ENCODE measurements at regions not wholly inside any gene's neighbourhood (a gene's known extent, or its start where the extent isn't known, plus 50 kb on each side); places are given as distances from the start of the nearest gene placed in this dataset.

DNA sequence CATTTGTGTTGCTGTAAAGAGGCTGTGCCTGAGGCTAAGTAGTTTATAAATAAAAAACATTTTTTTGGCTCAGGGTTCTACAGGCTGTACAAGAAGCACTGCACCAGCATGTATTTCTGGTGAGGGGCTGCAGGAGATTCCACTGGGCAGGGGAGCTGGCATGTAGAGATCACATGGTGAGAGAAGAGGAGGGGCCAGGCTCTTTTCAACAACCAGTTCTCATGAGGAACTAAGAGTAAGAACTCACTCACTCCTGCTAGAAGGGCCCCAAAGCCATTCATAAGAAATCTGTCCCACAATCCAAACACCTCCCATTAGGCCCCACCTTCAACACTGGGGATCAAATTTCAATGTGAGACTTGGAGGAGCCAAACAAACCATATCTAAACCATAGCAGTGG, 214.9 kb upstream of the LMCD1 start:
- Histone ChIP-seq H3K36me3 (ENCODE audit: control insufficient read depth, insufficient read depth, low read length) (no peaks in the 10 kb centered on the region), H3K27me3 (ENCODE audit: control insufficient read depth, insufficient read depth, low read length) (no peaks in the 10 kb centered on the region), H3K4me3 (ENCODE audit: low read depth, low read length) (no peak overlapping the region)
- no peak for TF ChIP-seq CTCF (IDR thresholded peaks at IDR 0.05; ENCODE audit: insufficient read depth, low read length, poor library complexity, severe bottlenecking)
- DNase-seq (ENCODE audit: low read depth) = no peak

GRCh38 chr3:8290611-8291010, 211.0 kb upstream of the LMCD1 start:
- no peak for DNase-seq (ENCODE audit: low read depth)
- no peak overlapping the region for H3K4me3 ChIP-seq (ENCODE audit: low read depth, low read length)
- no peaks in the 10 kb centered on the region for H3K27me3 ChIP-seq (ENCODE audit: control insufficient read depth, insufficient read depth, low read length)
- no peak for TF ChIP-seq CTCF (IDR thresholded peaks at IDR 0.05; ENCODE audit: insufficient read depth, low read length, poor library complexity, severe bottlenecking)
- no peaks in the 10 kb centered on the region for H3K36me3 ChIP-seq (ENCODE audit: control insufficient read depth, insufficient read depth, low read length)

DNA sequence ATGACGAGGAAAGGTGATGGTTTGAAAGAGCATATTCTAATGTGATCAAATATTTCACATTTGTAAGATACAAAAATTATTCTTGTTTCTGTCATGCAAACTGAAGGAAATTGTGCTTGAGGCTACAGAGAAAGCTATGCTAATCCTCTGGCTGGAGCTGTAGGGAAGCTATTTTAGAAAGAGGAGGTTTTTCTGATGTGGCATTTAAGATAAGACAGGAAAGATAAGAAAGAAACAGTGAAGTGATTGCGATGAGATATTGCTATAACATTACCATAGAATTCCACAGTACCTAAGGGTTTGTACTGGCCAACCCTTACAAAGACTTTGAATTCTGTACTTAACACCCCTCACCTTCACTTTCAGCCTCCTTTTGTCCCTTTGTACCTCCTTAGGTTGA, 205.2 kb upstream of the LMCD1 start:
- DNase-seq (ENCODE audit: low read depth) = no peak
- Histone ChIP-seq H3K4me3 (ENCODE audit: low read depth, low read length) (no peak overlapping the region), H3K36me3 (ENCODE audit: control insufficient read depth, insufficient read depth, low read length) (no peaks in the 10 kb centered on the region), H3K27me3 (ENCODE audit: control insufficient read depth, insufficient read depth, low read length) (no peaks in the 10 kb centered on the region)
- no peak for TF ChIP-seq CTCF (IDR thresholded peaks at IDR 0.05; ENCODE audit: insufficient read depth, low read length, poor library complexity, severe bottlenecking)

DNA sequence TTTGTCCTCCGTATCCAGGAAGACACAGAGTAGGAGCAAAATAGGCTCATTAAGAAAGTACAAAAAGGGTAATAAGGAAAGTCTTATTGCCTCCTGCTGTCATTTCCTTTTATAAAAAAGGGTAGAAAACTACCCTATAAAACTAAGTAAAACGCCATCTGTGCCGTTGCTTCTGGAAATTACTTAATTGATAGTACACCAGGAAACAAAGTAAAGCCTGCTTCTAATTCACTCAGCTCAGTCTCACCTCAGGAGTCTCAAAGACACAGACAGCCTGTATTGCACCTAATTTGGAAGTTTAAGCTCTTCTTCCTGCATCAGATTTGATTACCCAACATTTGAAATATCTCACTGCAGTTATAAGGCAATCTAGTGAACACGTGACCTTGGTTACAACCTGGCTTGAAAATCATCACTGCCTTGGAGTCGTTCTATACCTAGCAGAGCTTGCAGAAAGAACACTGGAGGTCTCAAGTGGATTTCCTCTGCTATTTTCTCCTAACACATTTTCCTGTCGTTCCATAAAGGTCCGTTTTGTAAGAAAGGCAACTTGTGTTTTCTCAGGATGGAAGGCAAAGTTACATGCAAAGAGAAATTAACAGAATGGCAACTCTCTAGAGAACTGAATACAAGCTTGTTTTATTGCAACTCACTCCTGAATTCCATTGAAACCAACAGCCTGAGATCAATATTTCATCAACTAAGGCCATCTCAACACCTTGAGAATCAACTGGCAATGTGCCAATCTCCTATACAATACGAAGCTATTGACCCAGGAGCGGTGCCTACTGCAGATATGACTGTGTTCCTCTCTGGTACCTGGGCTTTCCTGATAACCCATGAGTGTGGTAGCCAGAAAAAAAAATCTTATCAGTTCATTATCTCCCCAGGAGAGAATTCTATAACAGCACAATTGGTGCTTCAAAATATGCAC, 203.3 kb upstream of the LMCD1 start:
- no peaks in the 10 kb centered on the region for H3K36me3 ChIP-seq (ENCODE audit: control insufficient read depth, insufficient read depth, low read length)
- no peaks in the 10 kb centered on the region for H3K27me3 ChIP-seq (ENCODE audit: control insufficient read depth, insufficient read depth, low read length)
- no peak for TF ChIP-seq CTCF (IDR thresholded peaks at IDR 0.05; ENCODE audit: insufficient read depth, low read length, poor library complexity, severe bottlenecking)
- no peak for DNase-seq (ENCODE audit: low read depth)
- no peak overlapping the region for H3K4me3 ChIP-seq (ENCODE audit: low read depth, low read length)

- H3K36me3 ChIP-seq (ENCODE audit: control insufficient read depth, insufficient read depth, low read length) = no peaks in the 10 kb centered on the region
- no peak overlapping the region for H3K4me3 ChIP-seq (ENCODE audit: low read depth, low read length)
- DNase-seq (ENCODE audit: low read depth) = peak; percentile 29
- TF ChIP-seq CTCF (IDR thresholded peaks at IDR 0.05; ENCODE audit: insufficient read depth, low read length, poor library complexity, severe bottlenecking) = peak; percentile 75
- H3K27me3 ChIP-seq (ENCODE audit: control insufficient read depth, insufficient read depth, low read length) = no peaks in the 10 kb centered on the region
These were observed 199.5 kb upstream of the LMCD1 start for GRCh38 chr3:8301977-8302735.
